ENCODE measurements at regions not wholly inside any gene's neighbourhood (a gene's known extent, or its start where the extent isn't known, plus 50 kb on each side); places are given as distances from the start of the nearest gene placed in this dataset.

DNA sequence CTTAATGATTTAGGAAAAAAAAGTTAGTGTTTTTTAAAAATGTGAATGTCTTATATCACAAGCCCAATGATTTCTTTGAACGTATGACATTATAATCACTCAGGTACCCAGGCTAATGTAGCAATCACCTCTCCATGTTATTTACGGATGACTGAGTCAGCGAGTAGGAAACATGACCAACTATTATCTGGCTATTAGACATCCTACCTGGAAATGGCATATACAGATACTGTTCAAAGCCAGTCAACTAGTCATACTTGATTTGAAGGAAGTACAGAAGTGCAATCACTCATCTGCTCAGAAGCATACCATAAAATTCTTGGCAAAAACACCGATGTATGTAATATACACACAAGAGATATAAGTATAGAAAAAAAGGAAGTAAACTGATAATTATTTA is 732.5 kb downstream of the ARAP2 start:
- no peak for DNase-seq (ENCODE audit: low read depth, low spot score)

- DNase-seq (ENCODE audit: low read depth, low spot score) = no peak
Measured at GRCh38 chr4:35516102-35516501, 728.2 kb downstream of the ARAP2 start.

GRCh38 chr4:35520059-35520458 is 724.3 kb downstream of the ARAP2 start:
- no peak for DNase-seq (ENCODE audit: low read depth, low spot score)

DNA sequence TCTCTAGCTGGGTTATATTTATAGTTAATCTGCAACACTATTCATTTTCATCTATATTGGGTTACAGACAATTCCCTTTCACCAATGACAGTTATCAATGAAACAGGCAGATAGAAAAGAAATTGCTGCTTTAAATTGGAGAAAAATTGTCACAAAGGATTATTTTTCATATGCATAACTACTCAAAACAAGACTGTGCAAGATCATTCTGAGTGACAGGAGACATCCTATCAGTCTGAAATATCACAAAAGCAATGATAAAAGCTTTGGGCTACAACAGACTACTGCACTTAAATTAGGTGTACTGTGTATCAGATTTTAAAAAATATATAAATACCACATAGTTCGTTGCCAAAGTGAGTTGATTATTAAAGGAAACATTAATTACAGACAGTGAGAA is 722.6 kb downstream of the ARAP2 start:
- no peak for DNase-seq (ENCODE audit: low read depth, low spot score)

GRCh38 chr4:35525192-35525978 is 718.9 kb downstream of the ARAP2 start:
- no peak for DNase-seq (ENCODE audit: low read depth, low spot score)

GRCh38 chr4:35526456-35526855 is 717.9 kb downstream of the ARAP2 start:
- no peak for DNase-seq (ENCODE audit: low read depth, low spot score)

DNA sequence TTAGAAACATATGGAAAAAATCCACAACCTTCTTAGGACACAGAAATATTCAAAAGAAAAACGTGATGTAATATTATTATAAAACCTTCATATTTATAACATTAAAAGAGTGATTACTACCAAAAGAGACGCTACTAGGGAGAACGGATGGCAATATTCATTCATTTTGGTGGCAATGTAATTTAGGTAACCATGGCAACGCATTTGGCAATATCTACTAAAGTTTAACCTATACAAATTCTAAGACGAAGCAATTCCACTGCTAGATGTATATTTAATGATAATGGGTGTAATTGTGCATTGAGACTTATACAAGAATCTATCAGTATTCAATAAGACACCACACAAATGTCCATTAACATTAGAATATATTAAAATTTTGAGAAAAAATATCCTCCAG is 709.4 kb downstream of the ARAP2 start:
- DNase-seq (ENCODE audit: low read depth, low spot score) = no peak

- DNase-seq (ENCODE audit: low read depth, low spot score) = no peak
Measured at GRCh38 chr4:35538807-35539206, 705.5 kb downstream of the ARAP2 start.

- no peak for DNase-seq (ENCODE audit: low read depth, low spot score)
Measured at GRCh38 chr4:35539404-35540055, 704.8 kb downstream of the ARAP2 start.

GRCh38 chr4:35541146-35541887 is 703.0 kb downstream of the ARAP2 start:
- DNase-seq (ENCODE audit: low read depth, low spot score) = no peak

DNA sequence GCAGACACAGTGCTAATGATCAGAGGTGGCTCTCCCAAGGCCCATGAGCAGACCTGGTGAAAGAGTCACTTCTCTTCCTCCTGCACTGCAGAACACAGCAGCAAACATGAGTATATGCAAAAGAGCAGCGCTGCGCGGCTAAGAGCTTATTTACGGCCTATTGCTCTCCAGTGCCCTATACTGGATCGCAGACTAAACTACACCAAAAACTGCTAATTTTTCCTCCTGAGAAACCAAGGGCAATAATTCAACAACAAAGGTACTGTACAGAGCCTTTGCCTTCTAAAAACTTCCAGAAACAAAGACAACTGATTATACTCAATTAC is 702.5 kb downstream of the ARAP2 start:
- no peak for DNase-seq (ENCODE audit: low read depth, low spot score)

DNA sequence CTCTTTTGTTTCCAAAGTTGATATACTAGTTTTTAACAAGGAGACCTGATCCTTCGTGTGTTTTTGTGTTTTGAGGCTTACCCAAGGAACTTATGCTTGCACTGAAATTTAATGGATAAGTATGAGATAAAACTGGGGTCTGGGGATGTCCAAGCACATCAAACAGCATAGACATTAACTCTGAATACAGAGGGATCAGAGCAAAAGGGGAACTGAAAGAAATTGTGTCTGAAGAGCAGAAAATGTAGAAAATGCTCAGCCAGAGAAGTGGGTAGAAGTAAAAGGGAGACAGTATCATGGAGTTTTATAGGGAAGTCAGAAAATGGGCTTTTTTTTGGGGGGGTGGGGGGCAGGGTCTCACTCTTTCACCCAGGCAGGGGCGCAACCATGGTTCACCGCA is 695.4 kb downstream of the ARAP2 start:
- no peak for DNase-seq (ENCODE audit: low read depth, low spot score)

DNA sequence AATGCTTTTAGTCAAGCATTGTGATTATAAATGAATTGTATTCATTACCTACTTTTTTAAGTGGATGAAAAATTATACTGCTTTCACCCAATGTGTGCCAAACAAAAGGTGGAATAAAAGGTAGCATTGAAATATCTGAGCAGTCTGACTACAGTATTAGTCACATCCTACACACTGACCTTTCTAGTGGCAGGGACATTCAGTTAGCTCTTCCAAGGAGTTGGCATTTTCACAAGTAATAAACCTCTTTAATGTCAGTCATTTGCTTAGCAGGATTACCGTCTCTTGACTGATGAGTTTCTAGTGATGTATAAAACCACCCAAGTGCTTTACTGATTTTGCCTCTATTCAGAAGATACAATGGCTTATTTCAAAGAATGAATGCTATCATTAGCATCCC is 687.9 kb downstream of the ARAP2 start:
- no peak for DNase-seq (ENCODE audit: low read depth, low spot score)

GRCh38 chr4:35559559-35560365 is 684.6 kb downstream of the ARAP2 start:
- no peak for DNase-seq (ENCODE audit: low read depth, low spot score)

DNA sequence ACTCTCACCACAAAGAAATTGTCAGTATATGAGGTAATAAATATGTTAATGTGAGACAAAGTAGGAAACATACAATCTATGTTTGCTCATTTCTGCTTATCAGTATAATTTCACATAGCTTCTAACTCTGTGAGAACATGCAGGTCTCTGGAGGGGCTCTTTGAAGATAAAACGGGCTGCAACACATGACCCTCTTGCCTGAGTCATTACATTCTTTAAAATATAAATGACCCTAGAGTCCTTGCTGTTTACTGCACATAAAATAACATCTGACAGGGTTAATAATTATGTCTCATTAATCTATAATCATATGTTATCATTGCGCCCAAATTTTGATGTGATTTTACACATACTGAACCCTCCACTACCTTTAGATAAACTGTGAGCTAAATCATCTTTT is 681.5 kb downstream of the ARAP2 start:
- no peak for DNase-seq (ENCODE audit: low read depth, low spot score)

DNA sequence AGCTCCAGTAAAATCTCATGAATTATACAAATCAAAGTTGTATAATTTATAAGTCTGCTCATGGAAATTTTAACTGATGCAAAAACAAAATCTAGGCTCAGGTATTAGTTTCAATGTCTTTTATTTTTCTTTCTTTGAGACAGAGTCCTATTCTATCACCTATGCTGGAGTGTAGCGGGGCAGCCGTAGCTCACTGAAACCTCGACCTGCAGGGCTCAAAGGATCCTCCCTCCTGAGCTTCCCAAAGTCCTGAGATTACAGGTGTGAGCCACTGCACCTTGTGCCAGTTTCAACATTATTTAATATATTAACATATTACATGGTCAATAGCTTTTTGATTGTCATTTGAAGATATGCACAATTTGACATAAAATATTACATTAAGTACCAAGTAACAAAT is 678.7 kb downstream of the ARAP2 start:
- DNase-seq (ENCODE audit: low read depth, low spot score) = no peak

- no peak for DNase-seq (ENCODE audit: low read depth, low spot score)
Measured at GRCh38 chr4:35591035-35591434, 653.3 kb downstream of the ARAP2 start.

DNA sequence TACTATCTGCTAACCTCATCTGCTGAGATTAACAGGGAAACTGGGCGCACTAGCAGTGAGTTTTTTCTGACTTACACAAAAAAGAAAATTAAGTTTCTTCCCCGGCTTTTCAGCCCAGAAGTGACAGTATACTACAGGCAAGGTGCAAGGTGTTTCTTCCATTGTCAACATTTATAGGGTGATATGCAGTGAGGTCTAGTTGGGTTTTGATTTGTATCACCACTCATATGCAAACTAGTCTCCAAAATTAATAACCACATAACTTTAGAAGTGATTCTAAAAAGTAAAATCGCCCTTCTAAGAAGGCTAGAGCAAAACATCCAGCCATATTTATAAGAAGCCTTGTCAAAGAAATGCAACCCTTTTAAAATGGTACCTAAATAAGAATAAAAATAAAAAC is 640.1 kb downstream of the ARAP2 start:
- no peak for DNase-seq (ENCODE audit: low read depth, low spot score)

DNA sequence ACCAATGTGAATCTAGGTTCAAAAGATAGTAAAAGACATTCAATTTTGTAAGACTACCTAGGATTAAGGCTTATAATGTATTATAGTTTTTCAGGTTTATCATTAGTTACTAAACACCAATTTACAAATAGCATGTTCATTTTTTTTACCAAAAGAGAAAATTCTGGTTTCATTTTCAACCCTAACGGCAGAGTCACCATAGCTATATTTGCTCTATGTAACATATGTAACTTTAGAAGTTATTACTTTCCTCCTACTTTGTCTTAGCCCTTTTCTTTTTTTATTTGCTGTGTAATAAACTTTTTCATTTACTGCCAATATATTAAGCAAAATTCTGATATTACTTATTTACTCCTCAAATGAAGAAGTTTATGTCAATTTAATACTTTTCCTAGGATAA is 639.6 kb downstream of the ARAP2 start:
- no peak for DNase-seq (ENCODE audit: low read depth, low spot score)

GRCh38 chr4:35608205-35608604 is 636.1 kb downstream of the ARAP2 start:
- no peak for DNase-seq (ENCODE audit: low read depth, low spot score)

DNA sequence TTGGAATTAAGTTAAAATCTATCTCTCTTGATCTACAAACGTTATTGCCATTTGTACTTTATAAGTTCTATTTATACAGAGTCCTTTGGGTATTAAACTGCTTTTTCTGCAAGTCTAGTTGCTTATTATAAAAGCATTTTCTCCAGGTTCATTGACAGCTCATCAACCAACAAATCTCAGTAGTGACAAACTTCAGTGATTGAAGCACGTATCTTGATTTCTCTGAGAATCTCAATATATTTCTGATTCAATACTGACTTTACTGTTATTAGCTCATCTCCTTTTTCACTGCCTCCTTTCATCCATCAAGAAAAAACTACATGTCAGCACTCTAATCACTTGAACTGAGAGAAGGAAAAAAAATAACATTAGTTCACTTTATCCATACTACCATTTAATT is 630.2 kb downstream of the ARAP2 start:
- no peak for DNase-seq (ENCODE audit: low read depth, low spot score)

DNA sequence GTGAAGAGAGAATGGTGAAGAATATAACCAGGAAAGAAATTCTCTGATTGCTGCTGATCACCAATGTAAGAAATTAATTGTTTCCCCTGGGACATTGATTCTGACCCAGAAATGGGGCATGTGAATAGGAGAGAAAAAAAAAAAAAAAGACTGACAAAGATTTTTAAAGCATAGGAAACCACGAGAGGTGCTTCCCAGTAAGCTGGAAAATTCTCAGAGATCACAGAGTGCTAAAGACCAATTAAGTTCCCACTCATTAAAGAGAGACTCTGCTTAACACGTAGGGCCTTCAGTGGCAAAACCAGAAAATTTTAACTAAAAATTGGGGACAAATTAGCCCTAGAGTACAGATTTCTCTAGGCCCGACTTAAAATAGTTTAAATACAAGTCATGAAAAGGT is 604.4 kb downstream of the ARAP2 start:
- no peak for DNase-seq (ENCODE audit: low read depth, low spot score)
